H9 (cell line): ENCODE measurements at regions not wholly inside any gene's neighbourhood (a gene's known extent, or its start where the extent isn't known, plus 50 kb on each side); places are given as distances from the start of the nearest gene placed in this dataset.

Experiments
- DNase-seq: peaks from one replicate; pipeline ENCODE4 v3.0.0-alpha.2; 2017
- H2AFZ ChIP-seq: one replicate; pipeline ENCODE4 v1.6.1; 2013; ENCODE audit warnings: mild to moderate bottlenecking, low read length, control low read depth, moderate library complexity
- H2AK5ac ChIP-seq: 2 replicates; pipeline ENCODE4 v1.6.1; 2013; ENCODE audit warnings: low read length, control low read depth, mixed read lengths; ENCODE audit not compliant: insufficient read length
- H2BK120ac ChIP-seq: one replicate; pipeline ENCODE4 v1.6.1; 2013; ENCODE audit warnings: low read depth, mild to moderate bottlenecking, low read length, control low read depth, inconsistent platforms; ENCODE audit not compliant: poor library complexity, severe bottlenecking
- H2BK12ac ChIP-seq: 2 replicates; pipeline ENCODE4 v1.6.1; 2013; ENCODE audit warnings: low read length, control low read depth, mixed read lengths, low read depth; ENCODE audit not compliant: insufficient read length
- H2BK15ac ChIP-seq: 2 replicates; pipeline ENCODE4 v1.6.1; 2013; ENCODE audit warnings: low read depth, low read length, control low read depth
- H2BK20ac ChIP-seq: one replicate; pipeline ENCODE4 v1.6.1; 2013; ENCODE audit warnings: low read depth, mild to moderate bottlenecking, low read length, control low read depth, inconsistent platforms; ENCODE audit not compliant: poor library complexity, severe bottlenecking
- H2BK5ac ChIP-seq: 2 replicates; pipeline ENCODE4 v1.6.1; 2013; ENCODE audit warnings: low read length, control low read depth, mixed read lengths; ENCODE audit not compliant: insufficient read length
- H3K14ac ChIP-seq: 2 replicates; pipeline ENCODE4 v1.6.1; 2013; ENCODE audit warnings: low read length, control low read depth; ENCODE audit not compliant: insufficient read depth
- H3K18ac ChIP-seq: 2 replicates; pipeline ENCODE4 v1.6.1; 2013; ENCODE audit warnings: low read depth, mild to moderate bottlenecking, mixed read lengths, low read length, control low read depth; ENCODE audit not compliant: insufficient read length
- H3K23ac ChIP-seq: 2 replicates; pipeline ENCODE4 v1.6.1; 2013; ENCODE audit warnings: low read length, control low read depth, mixed read lengths, low read depth; ENCODE audit not compliant: insufficient read length
- H3K23me2 ChIP-seq: 2 replicates; pipeline ENCODE4 v1.6.1; 2013; ENCODE audit warnings: low read depth, mild to moderate bottlenecking, mixed read lengths, low read length, control low read depth; ENCODE audit not compliant: insufficient read length, poor library complexity, severe bottlenecking
- H3K27ac ChIP-seq: 2 replicates; pipeline ENCODE4 v1.5.1; 2013; ENCODE audit warnings: low read length, control low read depth, mixed read lengths, low read depth; ENCODE audit not compliant: insufficient read length
- H3K27me3 ChIP-seq: 2 replicates; pipeline ENCODE4 v1.6.1; 2013; ENCODE audit warnings: low read length, control low read depth, inconsistent platforms; ENCODE audit not compliant: insufficient read depth
- H3K4ac ChIP-seq: 2 replicates; pipeline ENCODE4 v1.6.1; 2013; ENCODE audit warnings: low read depth, mild to moderate bottlenecking, control low read depth, inconsistent platforms, low read length, moderate library complexity
- H3K4me1 ChIP-seq: 2 replicates; pipeline ENCODE4 v1.6.1; 2013; ENCODE audit warnings: low read length, control low read depth, inconsistent platforms; ENCODE audit not compliant: insufficient read depth
- H3K4me2 ChIP-seq: 2 replicates; pipeline ENCODE4 v1.6.1; 2013; ENCODE audit warnings: low read length, control low read depth, mixed read lengths; ENCODE audit not compliant: insufficient read length, insufficient read depth
- H3K56ac ChIP-seq: 2 replicates; pipeline ENCODE4 v1.6.1; 2013; ENCODE audit warnings: low read depth, mild to moderate bottlenecking, mixed read lengths, low read length, control low read depth; ENCODE audit not compliant: insufficient read length
- H3K79me1 ChIP-seq: 2 replicates; pipeline ENCODE4 v1.6.1; 2013; ENCODE audit warnings: low read depth, mild to moderate bottlenecking, moderate library complexity, low read length, control low read depth, inconsistent platforms; ENCODE audit not compliant: insufficient read depth, poor library complexity, severe bottlenecking
- H3K79me2 ChIP-seq: 2 replicates; pipeline ENCODE4 v1.6.1; 2013; ENCODE audit warnings: low read length, control low read depth, inconsistent platforms; ENCODE audit not compliant: insufficient read depth
- H3K9ac ChIP-seq: 2 replicates; pipeline ENCODE4 v1.6.1; 2013; ENCODE audit warnings: low read length, control low read depth, mixed read lengths; ENCODE audit not compliant: insufficient read length; ENCODE audit errors: extremely low read depth
- H3K9me3 ChIP-seq: one replicate; pipeline ENCODE4 v1.6.1; 2013; ENCODE audit warnings: low read depth, low read length, inconsistent platforms; ENCODE audit not compliant: control insufficient read depth
- H3T11ph ChIP-seq: one replicate; pipeline ENCODE4 v1.6.1; 2013; ENCODE audit warnings: mild to moderate bottlenecking, low read length, control low read depth, inconsistent platforms
- H4K20me1 ChIP-seq: one replicate; pipeline ENCODE4 v1.6.1; 2013; ENCODE audit not compliant: control insufficient read depth, insufficient read length, insufficient read depth
- H4K5ac ChIP-seq: 2 replicates; pipeline ENCODE4 v1.6.1; 2013; ENCODE audit warnings: low read depth, mild to moderate bottlenecking, mixed read lengths, low read length, control low read depth; ENCODE audit not compliant: insufficient read length
- H4K8ac ChIP-seq: replicated peaks from 2 replicates; pipeline ENCODE4 v1.6.1; 2013; ENCODE audit warnings: low read length, control low read depth, mixed read lengths, low read depth; ENCODE audit not compliant: insufficient read length
- H4K91ac ChIP-seq: 2 replicates; pipeline ENCODE4 v1.6.1; 2013; ENCODE audit warnings: low read depth, mild to moderate bottlenecking, moderate library complexity, mixed read lengths, low read length, control low read depth; ENCODE audit not compliant: insufficient read length
- H3K27ac Mint-ChIP-seq, 3 experiments: 2 replicates in 2 of 3; 3 replicates in 1 of 3; pipeline ENCODE4 v1.8.0; 2020 to 2021; ENCODE audit warnings: mixed read lengths in 3 of 3, mild to moderate bottlenecking in 1 of 3, moderate library complexity in 1 of 3
- H3K27me3 Mint-ChIP-seq: 2 replicates; pipeline ENCODE4 v1.8.0; 2021; ENCODE audit warnings: low read depth, mild to moderate bottlenecking, moderate library complexity, mixed read lengths
- H3K36me3 Mint-ChIP-seq, 3 experiments: 2 replicates in 2 of 3; 3 replicates in 1 of 3; pipeline ENCODE4 v1.8.0; 2020 to 2021; ENCODE audit warnings: low read depth in 3 of 3, mixed read lengths in 3 of 3; ENCODE audit not compliant: insufficient read depth in 1 of 3
- H3K4me1 Mint-ChIP-seq, 2 experiments: 2 replicates each; pipeline ENCODE4 v1.8.0; 2020; ENCODE audit warnings: mixed read lengths in 2 of 2
- H3K4me3 Mint-ChIP-seq, 2 experiments: 2 replicates in 1 of 2; 3 replicates in 1 of 2; pipeline ENCODE4 v1.8.0; 2020 to 2021; ENCODE audit warnings: mild to moderate bottlenecking in 2 of 2, mixed read lengths in 2 of 2, moderate library complexity in 1 of 2
- H3K9me3 Mint-ChIP-seq, 2 experiments: 2 replicates in 1 of 2; 3 replicates in 1 of 2; pipeline ENCODE4 v1.8.0; 2020; ENCODE audit warnings: mild to moderate bottlenecking in 2 of 2, mixed read lengths in 2 of 2, moderate library complexity in 1 of 2
- WGBS: extraction: QIAGEN DNeasy Blood & Tissue Kit; methylation state at CpG from one replicate; pipeline ENCODE4 v1.1.7; 2013; ENCODE audit warnings: missing lambda C conversion rate, low lambda C conversion rate, mixed read lengths; ENCODE audit not compliant: insufficient read length; ENCODE audit errors: extremely low coverage; 5-methylcytosine and 5-hydroxymethylcytosine counted together
- TF ChIP-seq, protein P1 (sequence below): fragments of 200-600 bp; sonication (generic); conservative IDR thresholded peaks from 3 replicates; pipeline ENCODE4 v1.8.0; 2021; ENCODE audit warnings: antibody characterized with exemption, mild to moderate bottlenecking

DNA sequence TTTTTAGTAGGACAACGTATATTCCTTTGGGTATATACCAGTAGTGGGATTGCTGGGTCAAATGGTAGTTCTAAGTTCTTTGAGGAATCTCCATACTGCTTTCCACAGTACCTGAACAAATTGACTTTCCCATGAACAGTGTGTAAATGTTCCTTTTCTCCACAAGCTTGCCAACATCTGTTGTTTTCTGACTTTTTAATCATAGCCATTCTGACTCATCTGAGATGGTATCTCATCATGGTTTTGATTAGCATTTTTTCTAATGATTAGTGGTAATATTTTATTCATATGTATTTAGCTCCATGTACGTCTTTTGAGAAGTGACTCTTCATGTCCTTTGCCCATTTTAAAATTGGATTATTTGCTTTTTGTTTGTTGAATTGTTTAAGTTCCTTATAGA is 58.4 kb upstream of the CERS6 start:
- Histone ChIP-seq H3K79me1 (no peaks in the 10 kb centered on the region), H4K5ac (no peak overlapping the region), H2BK5ac (no peak overlapping the region), H3K4ac (no peak overlapping the region), H3K4me2 (no peak overlapping the region), H3K23ac (no peak overlapping the region), H3K4me1 (no peaks in the 10 kb centered on the region), H3K9me3 (no peaks in the 10 kb centered on the region), H3K9ac (no peak overlapping the region), H4K20me1 (no peaks in the 10 kb centered on the region), H2AFZ (no peak overlapping the region), H3K23me2 (no peaks in the 10 kb centered on the region), H3K27me3 (no peaks in the 10 kb centered on the region), H3K14ac (no peak overlapping the region), H4K91ac (no peak overlapping the region), H2BK120ac (no peak overlapping the region), H2BK15ac (no peak overlapping the region), H4K8ac (no peak overlapping the region), H3T11ph (no peak overlapping the region), H2AK5ac (no peak overlapping the region), H2BK20ac (no peak overlapping the region), H3K79me2 (no peaks in the 10 kb centered on the region), H3K18ac (no peak overlapping the region), H2BK12ac (no peak overlapping the region), H3K27ac (no peak overlapping the region), H3K56ac (no peak overlapping the region)
- no peak for DNase-seq
- Mint-ChIP-seq H3K9me3 (no peaks in the 10 kb centered on the region), H3K36me3 (no peaks in the 10 kb centered on the region), H3K27ac (no peak overlapping the region), H3K27me3 (no peaks in the 10 kb centered on the region), H3K4me3 (no peak overlapping the region), H3K4me1 (no peaks in the 10 kb centered on the region)
- TF ChIP-seq, protein P1, sequence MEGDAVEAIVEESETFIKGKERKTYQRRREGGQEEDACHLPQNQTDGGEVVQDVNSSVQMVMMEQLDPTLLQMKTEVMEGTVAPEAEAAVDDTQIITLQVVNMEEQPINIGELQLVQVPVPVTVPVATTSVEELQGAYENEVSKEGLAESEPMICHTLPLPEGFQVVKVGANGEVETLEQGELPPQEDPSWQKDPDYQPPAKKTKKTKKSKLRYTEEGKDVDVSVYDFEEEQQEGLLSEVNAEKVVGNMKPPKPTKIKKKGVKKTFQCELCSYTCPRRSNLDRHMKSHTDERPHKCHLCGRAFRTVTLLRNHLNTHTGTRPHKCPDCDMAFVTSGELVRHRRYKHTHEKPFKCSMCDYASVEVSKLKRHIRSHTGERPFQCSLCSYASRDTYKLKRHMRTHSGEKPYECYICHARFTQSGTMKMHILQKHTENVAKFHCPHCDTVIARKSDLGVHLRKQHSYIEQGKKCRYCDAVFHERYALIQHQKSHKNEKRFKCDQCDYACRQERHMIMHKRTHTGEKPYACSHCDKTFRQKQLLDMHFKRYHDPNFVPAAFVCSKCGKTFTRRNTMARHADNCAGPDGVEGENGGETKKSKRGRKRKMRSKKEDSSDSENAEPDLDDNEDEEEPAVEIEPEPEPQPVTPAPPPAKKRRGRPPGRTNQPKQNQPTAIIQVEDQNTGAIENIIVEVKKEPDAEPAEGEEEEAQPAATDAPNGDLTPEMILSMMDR, result no peak
- no CpG with 5 or more reads among the region's 2 CpGs for WGBS
